IgD-negative memory B cell (primary cell): ENCODE measurements at regions not wholly inside any gene's neighbourhood (a gene's known extent, or its start where the extent isn't known, plus 50 kb on each side); places are given as distances from the start of the nearest gene placed in this dataset.
A peak's percentile ranks its signal among the peaks of the same experiment; 100 is the strongest.

Experiments
- H3K27ac Mint-ChIP-seq, 3 donors: one replicate each; pipeline ENCODE4 v1.8.0; 2020 to 2022; ENCODE audit warnings: mild to moderate bottlenecking in 3 of 3, mixed read lengths in 3 of 3, moderate library complexity in 1 of 3
- H3K27me3 Mint-ChIP-seq: one replicate; pipeline ENCODE4 v1.8.0; 2021; ENCODE audit warnings: mixed read lengths
- H3K36me3 Mint-ChIP-seq: one replicate; pipeline ENCODE4 v1.8.0; 2020; ENCODE audit warnings: mild to moderate bottlenecking, mixed read lengths
- H3K4me1 Mint-ChIP-seq, 3 donors: one replicate each; pipeline ENCODE4 v1.8.0; 2020 to 2022; ENCODE audit warnings: mixed read lengths in 3 of 3, mild to moderate bottlenecking in 1 of 3
- H3K4me3 Mint-ChIP-seq, 4 donors: one replicate each; pipeline ENCODE4 v1.8.0; 2020 to 2022; ENCODE audit warnings: mild to moderate bottlenecking in 4 of 4, mixed read lengths in 4 of 4, moderate library complexity in 3 of 4
- H3K9me3 Mint-ChIP-seq, 3 donors: one replicate each; pipeline ENCODE4 v1.8.0; 2020 to 2021; ENCODE audit warnings: mixed read lengths in 3 of 3, mild to moderate bottlenecking in 1 of 3

GRCh38 chr11:95500466-95500865, 269.5 kb upstream of the SESN3 start:
- H3K27ac Mint-ChIP-seq, result no peak overlapping the region
- no peak overlapping the region for H3K4me3 Mint-ChIP-seq
- H3K9me3 Mint-ChIP-seq, result peaks cover 0 to under 1% (median 0%) of the 10 kb centered on the region in 3 donors
- H3K36me3 Mint-ChIP-seq, result no peaks in the 10 kb centered on the region
- peaks cover 2% of the 10 kb centered on the region for H3K27me3 Mint-ChIP-seq
- peaks cover 0 to 1% (median 1%) of the 10 kb centered on the region in 3 donors for H3K4me1 Mint-ChIP-seq

GRCh38 chr11:95499516-95500135, 268.6 kb upstream of the SESN3 start:
- Mint-ChIP-seq H3K27ac (peak overlapping the region in 1 of 3 donors; percentile 21), H3K27me3 (peaks cover 2% of the 10 kb centered on the region), H3K9me3 (peaks cover 0 to 2% (median 0%) of the 10 kb centered on the region in 3 donors), H3K4me3 (no peak overlapping the region), H3K36me3 (no peaks in the 10 kb centered on the region), H3K4me1 (peaks cover 0 to 1% (median 1%) of the 10 kb centered on the region in 3 donors)

- Mint-ChIP-seq H3K27ac (no peak overlapping the region), H3K4me1 (peaks cover 0 to 1% (median 1%) of the 10 kb centered on the region in 3 donors), H3K36me3 (no peaks in the 10 kb centered on the region), H3K27me3 (no peaks in the 10 kb centered on the region), H3K4me3 (no peak overlapping the region), H3K9me3 (peaks cover 0 to 2% (median 0%) of the 10 kb centered on the region in 3 donors)
These were observed 267.9 kb upstream of the SESN3 start for GRCh38 chr11:95498722-95499425.

GRCh38 chr11:95496901-95497300, 265.9 kb upstream of the SESN3 start:
- Mint-ChIP-seq H3K27ac (no peak overlapping the region), H3K9me3 (peaks cover 0 to 2% (median 0%) of the 10 kb centered on the region in 3 donors), H3K27me3 (no peaks in the 10 kb centered on the region), H3K4me1 (peaks cover 0 to 1% (median 1%) of the 10 kb centered on the region in 3 donors), H3K36me3 (no peaks in the 10 kb centered on the region), H3K4me3 (no peak overlapping the region)

GRCh38 chr11:95495706-95496105, 264.7 kb upstream of the SESN3 start:
- Mint-ChIP-seq H3K36me3 (no peaks in the 10 kb centered on the region), H3K4me3 (no peak overlapping the region), H3K27me3 (no peaks in the 10 kb centered on the region), H3K4me1 (peaks cover 0 to 1% (median 1%) of the 10 kb centered on the region in 3 donors), H3K9me3 (peaks cover 0 to 2% (median 0%) of the 10 kb centered on the region in 3 donors), H3K27ac (no peak overlapping the region)

- peaks cover 0 to 1% (median 1%) of the 10 kb centered on the region in 3 donors for H3K4me1 Mint-ChIP-seq
- no peaks in the 10 kb centered on the region for H3K36me3 Mint-ChIP-seq
- H3K27me3 Mint-ChIP-seq, result no peaks in the 10 kb centered on the region
- H3K27ac Mint-ChIP-seq, result no peak overlapping the region
- H3K4me3 Mint-ChIP-seq, result no peak overlapping the region
- H3K9me3 Mint-ChIP-seq, result peaks cover 0 to 2% (median 0%) of the 10 kb centered on the region in 3 donors
These were observed 263.9 kb upstream of the SESN3 start for GRCh38 chr11:95494856-95495255.

- peaks cover 0 to 2% (median 0%) of the 10 kb centered on the region in 3 donors for H3K9me3 Mint-ChIP-seq
- no peaks in the 10 kb centered on the region for H3K36me3 Mint-ChIP-seq
- H3K27ac Mint-ChIP-seq, result no peak overlapping the region
- no peak overlapping the region for H3K4me3 Mint-ChIP-seq
- H3K27me3 Mint-ChIP-seq, result no peaks in the 10 kb centered on the region
- H3K4me1 Mint-ChIP-seq, result peaks cover 0 to 1% (median 1%) of the 10 kb centered on the region in 3 donors
These were observed 263.2 kb upstream of the SESN3 start for GRCh38 chr11:95494167-95494566.

GRCh38 chr11:95490625-95491024, 259.6 kb upstream of the SESN3 start:
- H3K27me3 Mint-ChIP-seq, result no peaks in the 10 kb centered on the region
- no peak overlapping the region for H3K27ac Mint-ChIP-seq
- H3K4me3 Mint-ChIP-seq, result no peak overlapping the region
- no peaks in the 10 kb centered on the region for H3K36me3 Mint-ChIP-seq
- H3K4me1 Mint-ChIP-seq, result peaks cover 4 to 9% (median 7%) of the 10 kb centered on the region in 3 donors
- H3K9me3 Mint-ChIP-seq, result peaks cover 0 to 2% (median 0%) of the 10 kb centered on the region in 3 donors

GRCh38 chr11:95487938-95488337, 256.9 kb upstream of the SESN3 start:
- H3K36me3 Mint-ChIP-seq, result no peaks in the 10 kb centered on the region
- peaks cover 4 to 9% (median 7%) of the 10 kb centered on the region in 3 donors for H3K4me1 Mint-ChIP-seq
- no peaks in the 10 kb centered on the region for H3K9me3 Mint-ChIP-seq
- no peaks in the 10 kb centered on the region for H3K27me3 Mint-ChIP-seq
- peak overlapping the region in 1 of 3 donors; percentile 75 for H3K27ac Mint-ChIP-seq
- peak overlapping the region in 1 of 4 donors; percentile 71 for H3K4me3 Mint-ChIP-seq

- H3K36me3 Mint-ChIP-seq, result no peaks in the 10 kb centered on the region
- H3K9me3 Mint-ChIP-seq, result no peaks in the 10 kb centered on the region
- peaks cover 4 to 9% (median 7%) of the 10 kb centered on the region in 3 donors for H3K4me1 Mint-ChIP-seq
- peak overlapping the region in 2 of 3 donors; percentile 49 to 75 for H3K27ac Mint-ChIP-seq
- no peaks in the 10 kb centered on the region for H3K27me3 Mint-ChIP-seq
- peak overlapping the region in 1 of 4 donors; percentile 74 for H3K4me3 Mint-ChIP-seq
These were observed 256.4 kb upstream of the SESN3 start for GRCh38 chr11:95487391-95487790.

GRCh38 chr11:95486979-95487378, 256.0 kb upstream of the SESN3 start:
- H3K9me3 Mint-ChIP-seq, result no peaks in the 10 kb centered on the region
- no peaks in the 10 kb centered on the region for H3K36me3 Mint-ChIP-seq
- H3K4me1 Mint-ChIP-seq, result peaks cover 4 to 9% (median 7%) of the 10 kb centered on the region in 3 donors
- H3K4me3 Mint-ChIP-seq, result peak overlapping the region in 1 of 4 donors; percentile 74
- H3K27ac Mint-ChIP-seq, result peak overlapping the region in 2 of 3 donors; percentile 49 to 75
- no peaks in the 10 kb centered on the region for H3K27me3 Mint-ChIP-seq

- H3K27me3 Mint-ChIP-seq, result no peaks in the 10 kb centered on the region
- H3K9me3 Mint-ChIP-seq, result no peaks in the 10 kb centered on the region
- H3K36me3 Mint-ChIP-seq, result no peaks in the 10 kb centered on the region
- H3K4me1 Mint-ChIP-seq, result peaks cover 4 to 9% (median 7%) of the 10 kb centered on the region in 3 donors
- no peak overlapping the region for H3K4me3 Mint-ChIP-seq
- H3K27ac Mint-ChIP-seq, result no peak overlapping the region
These were observed 255.5 kb upstream of the SESN3 start for GRCh38 chr11:95486466-95486865.

GRCh38 chr11:95485115-95485900, 254.3 kb upstream of the SESN3 start:
- H3K27ac Mint-ChIP-seq, result peak overlapping the region in 1 of 3 donors; percentile 64
- no peaks in the 10 kb centered on the region for H3K9me3 Mint-ChIP-seq
- H3K36me3 Mint-ChIP-seq, result no peaks in the 10 kb centered on the region
- no peak overlapping the region for H3K4me3 Mint-ChIP-seq
- no peaks in the 10 kb centered on the region for H3K27me3 Mint-ChIP-seq
- H3K4me1 Mint-ChIP-seq, result peaks cover 4 to 9% (median 7%) of the 10 kb centered on the region in 3 donors

- H3K27me3 Mint-ChIP-seq, result no peaks in the 10 kb centered on the region
- peaks cover 4 to 9% (median 7%) of the 10 kb centered on the region in 3 donors for H3K4me1 Mint-ChIP-seq
These were observed 252.3 kb upstream of the SESN3 start for GRCh38 chr11:95483339-95483738.

GRCh38 chr11:95478003-95478402, 247.0 kb upstream of the SESN3 start:
- Mint-ChIP-seq H3K9me3 (peaks cover 0 to 9% (median 4%) of the 10 kb centered on the region in 3 donors), H3K4me3 (no peak overlapping the region), H3K36me3 (no peaks in the 10 kb centered on the region), H3K27ac (no peak overlapping the region), H3K27me3 (no peaks in the 10 kb centered on the region), H3K4me1 (no peaks in the 10 kb centered on the region)

More at GRCh38 chr11:95483339-95483738, 252.3 kb upstream of the SESN3 start:
- Mint-ChIP-seq H3K27ac (no peak overlapping the region), H3K36me3 (no peaks in the 10 kb centered on the region), H3K4me3 (no peak overlapping the region), H3K9me3 (no peaks in the 10 kb centered on the region)
